Cardiac muscle cell (in vitro differentiated cells and primary cell): ENCODE measurements at regions not wholly inside any gene's neighbourhood (a gene's known extent, or its start where the extent isn't known, plus 50 kb on each side); places are given as distances from the start of the nearest gene placed in this dataset.

Experiments used
- DNase-seq, 2 donors: peaks; one replicate each; pipeline versions ENCODE4 v3.0.0 to v3.0.0-alpha.2; 2010 to 2017; ENCODE audit warnings: low read depth in 1 of 2, low spot score in 1 of 2
- H3K27ac ChIP-seq: fragments of 200-600 bp; sonication (generic); 2 replicates; pipeline ENCODE4 v1.5.1; 2016
- H3K27me3 ChIP-seq: fragments of 200-600 bp; sonication (generic); 2 replicates; pipeline ENCODE4 v1.6.0; 2016; ENCODE audit warnings: control low read depth
- H3K36me3 ChIP-seq: fragments of 200-600 bp; sonication (generic); 2 replicates; pipeline ENCODE4 v1.5.1; 2016; ENCODE audit warnings: control low read depth
- H3K4me1 ChIP-seq: fragments of 200-600 bp; sonication (generic); 2 replicates; pipeline ENCODE4 v1.8.1; 2017; ENCODE audit warnings: low read depth, mild to moderate bottlenecking, mixed run types
- H3K4me3 ChIP-seq: fragments of 200-600 bp; sonication (generic); 2 replicates; pipeline ENCODE4 v1.5.1; 2016; ENCODE audit warnings: mild to moderate bottlenecking
- H3K9me3 ChIP-seq: fragments of 200-600 bp; sonication (generic); 2 replicates; pipeline ENCODE4 v1.5.1; 2017; ENCODE audit warnings: low read depth, mild to moderate bottlenecking, control low read depth
- CTCF ChIP-seq: IDR thresholded peaks from 2 replicates; pipeline ENCODE4 v1.5.1; 2012; ENCODE audit warnings: low read depth, mild to moderate bottlenecking, low read length

- H3K27ac ChIP-seq: no peak overlapping the region
- no peaks in the 10 kb centered on the region for H3K27me3 ChIP-seq
- no peak for TF ChIP-seq CTCF
- no peaks in the 10 kb centered on the region for H3K36me3 ChIP-seq
- no peak overlapping the region for H3K4me3 ChIP-seq
- H3K9me3 ChIP-seq: no peaks in the 10 kb centered on the region
- peak in 1 of 2 donors; percentile 90 for DNase-seq
- H3K4me1 ChIP-seq: peaks cover 5% of the 10 kb centered on the region
Measured at GRCh38 chr13:24036115-24036514, 124.4 kb upstream of the SPATA13 start.

DNA sequence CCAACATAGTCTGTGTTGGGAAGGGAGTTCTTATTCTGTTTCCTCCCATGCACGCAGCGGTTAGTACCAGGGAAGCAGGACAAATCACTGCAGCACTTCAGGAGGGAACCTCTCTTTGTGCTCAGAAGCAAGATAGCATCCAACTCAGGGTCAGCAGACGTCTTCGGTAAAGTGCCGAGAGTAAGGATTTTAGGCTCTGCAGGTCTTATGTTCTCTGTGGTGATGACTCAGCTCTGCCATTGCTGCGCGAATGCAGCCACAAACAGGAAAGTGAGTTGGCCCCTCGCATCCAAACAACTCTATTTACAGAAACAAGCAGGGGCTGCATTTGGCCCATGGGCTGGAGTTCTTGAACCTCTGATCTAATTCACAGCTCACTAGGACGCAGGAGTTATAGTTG is 122.1 kb upstream of the SPATA13 start:
- Histone ChIP-seq H3K9me3 (no peaks in the 10 kb centered on the region), H3K36me3 (no peaks in the 10 kb centered on the region), H3K27me3 (no peaks in the 10 kb centered on the region), H3K4me3 (no peak overlapping the region), H3K27ac (no peak overlapping the region), H3K4me1 (peaks cover 5% of the 10 kb centered on the region)
- no peak for TF ChIP-seq CTCF
- peak in 1 of 2 donors; percentile 74 for DNase-seq

GRCh38 chr13:24038841-24039330 is 121.6 kb upstream of the SPATA13 start:
- no peak overlapping the region for H3K27ac ChIP-seq
- no peak for TF ChIP-seq CTCF
- no peaks in the 10 kb centered on the region for H3K36me3 ChIP-seq
- no peaks in the 10 kb centered on the region for H3K9me3 ChIP-seq
- peak in 1 of 2 donors; percentile 38 for DNase-seq
- H3K4me1 ChIP-seq: peaks cover 5% of the 10 kb centered on the region
- H3K27me3 ChIP-seq: no peaks in the 10 kb centered on the region
- H3K4me3 ChIP-seq: no peak overlapping the region

- Histone ChIP-seq H3K27ac (no peak overlapping the region), H3K4me1 (peaks cover 5% of the 10 kb centered on the region), H3K4me3 (no peak overlapping the region), H3K9me3 (no peaks in the 10 kb centered on the region), H3K27me3 (no peaks in the 10 kb centered on the region), H3K36me3 (no peaks in the 10 kb centered on the region)
- no peak for TF ChIP-seq CTCF
- DNase-seq: no peak
Measured at GRCh38 chr13:24039621-24040475, 120.7 kb upstream of the SPATA13 start.

DNA sequence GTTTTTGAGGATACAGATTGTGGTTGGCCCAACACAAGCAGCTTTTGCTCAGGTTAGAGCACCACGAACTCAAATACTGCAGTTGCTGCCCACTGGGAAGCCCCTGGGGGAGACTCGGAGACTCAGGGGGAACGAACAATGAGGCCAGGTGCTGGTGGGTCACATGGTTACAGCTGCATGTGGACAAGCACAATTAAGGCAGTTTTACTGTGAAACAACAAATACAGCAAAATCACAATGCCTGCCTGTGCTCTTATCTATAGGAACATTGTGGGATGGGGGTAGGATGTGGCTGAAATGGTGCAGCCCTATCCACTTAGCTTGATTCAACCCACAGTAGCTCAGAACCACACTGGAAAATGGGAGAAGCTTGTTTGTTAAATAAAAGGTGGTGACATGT is 119.7 kb upstream of the SPATA13 start:
- peaks cover 5% of the 10 kb centered on the region for H3K4me1 ChIP-seq
- H3K27me3 ChIP-seq: no peaks in the 10 kb centered on the region
- H3K9me3 ChIP-seq: no peaks in the 10 kb centered on the region
- no peak overlapping the region for H3K27ac ChIP-seq
- TF ChIP-seq CTCF: no peak
- no peaks in the 10 kb centered on the region for H3K36me3 ChIP-seq
- DNase-seq: peak in 1 of 2 donors; percentile 19
- no peak overlapping the region for H3K4me3 ChIP-seq
